Osteocyte (in vitro differentiated cells): ENCODE measurements at regions not wholly inside any gene's neighbourhood (a gene's known extent, or its start where the extent isn't known, plus 50 kb on each side); places are given as distances from the start of the nearest gene placed in this dataset.

Experiments used
- DNase-seq: peaks from one replicate; pipeline ENCODE4 v3.0.0; 2021; ENCODE audit warnings: mixed read lengths; ENCODE audit not compliant: unreplicated experiment; ENCODE audit errors: extremely low spot score
- H3K27ac Mint-ChIP-seq: one replicate; pipeline ENCODE4 v1.8.0; 2021; ENCODE audit warnings: mild to moderate bottlenecking, mixed read lengths; ENCODE audit not compliant: unreplicated experiment
- H3K27me3 Mint-ChIP-seq: one replicate; pipeline ENCODE4 v1.8.0; 2021; ENCODE audit warnings: mixed read lengths; ENCODE audit not compliant: unreplicated experiment
- H3K36me3 Mint-ChIP-seq: one replicate; pipeline ENCODE4 v1.8.0; 2021; ENCODE audit warnings: mixed read lengths; ENCODE audit not compliant: unreplicated experiment
- H3K4me1 Mint-ChIP-seq: one replicate; pipeline ENCODE4 v1.8.0; 2021; ENCODE audit warnings: mixed read lengths; ENCODE audit not compliant: unreplicated experiment
- H3K4me3 Mint-ChIP-seq: one replicate; pipeline ENCODE4 v1.8.0; 2021; ENCODE audit warnings: mild to moderate bottlenecking, moderate library complexity, mixed read lengths; ENCODE audit not compliant: unreplicated experiment
- H3K9me3 Mint-ChIP-seq: one replicate; pipeline ENCODE4 v1.8.0; 2021; ENCODE audit warnings: mixed read lengths; ENCODE audit not compliant: unreplicated experiment
- CTCF ChIP-seq: fragments of 200-600 bp; sonication (generic); IDR thresholded peaks from 2 replicates; pipeline ENCODE4 v1.5.0; 2021; ENCODE audit warnings: antibody characterized with exemption, mild to moderate bottlenecking, moderate library complexity

- H3K4me3 Mint-ChIP-seq: no peak overlapping the region
- H3K27ac Mint-ChIP-seq: no peak overlapping the region
- H3K4me1 Mint-ChIP-seq: no peaks in the 10 kb centered on the region
These were observed 216.2 kb upstream of the ST6GAL2 start for GRCh38 chr2:107102176-107102575.

GRCh38 chr2:107107351-107107750 is 221.4 kb upstream of the ST6GAL2 start:
- peaks cover 5% of the 10 kb centered on the region for H3K4me1 Mint-ChIP-seq
- DNase-seq: no peak
- H3K4me3 Mint-ChIP-seq: no peak overlapping the region
- no peak overlapping the region for H3K27ac Mint-ChIP-seq
- no peaks in the 10 kb centered on the region for H3K27me3 Mint-ChIP-seq
- peaks cover 16% of the 10 kb centered on the region for H3K9me3 Mint-ChIP-seq
- TF ChIP-seq CTCF: no peak
- no peaks in the 10 kb centered on the region for H3K36me3 Mint-ChIP-seq

More at GRCh38 chr2:107102176-107102575, 216.2 kb upstream of the ST6GAL2 start:
- TF ChIP-seq CTCF: no peak
- peaks cover 13% of the 10 kb centered on the region for H3K9me3 Mint-ChIP-seq
- H3K36me3 Mint-ChIP-seq: no peaks in the 10 kb centered on the region
- DNase-seq: no peak
- H3K27me3 Mint-ChIP-seq: peaks cover 3% of the 10 kb centered on the region

- no peaks in the 10 kb centered on the region for H3K27me3 Mint-ChIP-seq
- no peak overlapping the region for H3K4me3 Mint-ChIP-seq
- H3K27ac Mint-ChIP-seq: no peak overlapping the region
- H3K4me1 Mint-ChIP-seq: peaks cover 5% of the 10 kb centered on the region
- no peaks in the 10 kb centered on the region for H3K36me3 Mint-ChIP-seq
- TF ChIP-seq CTCF: no peak
- peaks cover 16% of the 10 kb centered on the region for H3K9me3 Mint-ChIP-seq
- DNase-seq: no peak
These were observed 222.6 kb upstream of the ST6GAL2 start for GRCh38 chr2:107108556-107108955.

GRCh38 chr2:107111623-107112022 is 225.7 kb upstream of the ST6GAL2 start:
- no peak for DNase-seq
- H3K27ac Mint-ChIP-seq: no peak overlapping the region
- no peaks in the 10 kb centered on the region for H3K36me3 Mint-ChIP-seq
- no peaks in the 10 kb centered on the region for H3K27me3 Mint-ChIP-seq
- H3K9me3 Mint-ChIP-seq: peaks cover 12% of the 10 kb centered on the region
- peaks cover 5% of the 10 kb centered on the region for H3K4me1 Mint-ChIP-seq
- H3K4me3 Mint-ChIP-seq: no peak overlapping the region
- no peak for TF ChIP-seq CTCF

- H3K9me3 Mint-ChIP-seq: peaks cover 12% of the 10 kb centered on the region
- TF ChIP-seq CTCF: no peak
- no peak overlapping the region for H3K4me3 Mint-ChIP-seq
- DNase-seq: no peak
- H3K27me3 Mint-ChIP-seq: no peaks in the 10 kb centered on the region
- no peaks in the 10 kb centered on the region for H3K36me3 Mint-ChIP-seq
- H3K4me1 Mint-ChIP-seq: peaks cover 5% of the 10 kb centered on the region
- no peak overlapping the region for H3K27ac Mint-ChIP-seq
These were observed 226.6 kb upstream of the ST6GAL2 start for GRCh38 chr2:107112561-107112960.
